Activated B cell treated with CpG ODN at 0.5 μM for 24 hours (primary cell): ENCODE measurements at regions not wholly inside any gene's neighbourhood (a gene's known extent, or its start where the extent isn't known, plus 50 kb on each side); places are given as distances from the start of the nearest gene placed in this dataset.

Experiments used
- ATAC-seq: fragments of 200-7000 bp; cut with Tn5 transposase; one replicate; pipeline ENCODE4 v1.10.0; 2021; ENCODE audit warnings: low read depth, mild to moderate bottlenecking, moderate library complexity
- CTCF ChIA-PET: fragments of 350-600 bp; sonication (Branson Sonifier 250); formaldehyde crosslinking; loops from one replicate; lab custom pipeline; 2021; ENCODE audit warnings: antibody characterized with exemption; lab: Charles Lee
- POLR2A ChIA-PET: fragments of 350-600 bp; sonication (Branson Sonifier 250); formaldehyde crosslinking; loops from one replicate; lab custom pipeline; 2021; ENCODE audit warnings: antibody characterized with exemption; lab: Charles Lee
- DNase-seq: peaks from one replicate; pipeline ENCODE4 v3.0.0; 2022
- H3K27ac Mint-ChIP-seq: one replicate; pipeline ENCODE4 v1.8.0; 2020; ENCODE audit warnings: mixed read lengths
- H3K27me3 Mint-ChIP-seq: one replicate; pipeline ENCODE4 v1.8.0; 2021; ENCODE audit warnings: mixed read lengths
- H3K36me3 Mint-ChIP-seq: one replicate; pipeline ENCODE4 v1.8.0; 2021; ENCODE audit warnings: low read depth, mixed read lengths
- H3K4me1 Mint-ChIP-seq: one replicate; pipeline ENCODE4 v1.8.0; 2021; ENCODE audit warnings: mixed read lengths
- H3K4me3 Mint-ChIP-seq: one replicate; pipeline ENCODE4 v1.8.0; 2020; ENCODE audit warnings: mild to moderate bottlenecking, mixed read lengths
- H3K9me3 Mint-ChIP-seq: one replicate; pipeline ENCODE4 v1.8.0; 2020; ENCODE audit warnings: mixed read lengths
- CTCF ChIP-seq: fragments of 200-600 bp; IDR thresholded peaks from one replicate; pipeline ENCODE4 v1.8.0; 2022; ENCODE audit warnings: antibody characterized with exemption, mild to moderate bottlenecking
- intact Hi-C: fragments of 100-400 bp; cut with micrococcal nuclease; formaldehyde crosslinking; loops from one replicate; pipeline ENCODE4 v1.15.1; 2024

GRCh38 chr22:35150183-35151107 lies 84.5 kb downstream of the ISX start:
- H3K27ac Mint-ChIP-seq = no peak overlapping the region
- no peaks in the 10 kb centered on the region for H3K9me3 Mint-ChIP-seq
- ChIA-PET POLR2A (no interaction called here), CTCF (interaction anchor here (0.6 to 2.3 kb wide), 8 partner anchors 9 to 1848 kb away, joined by 3 to 12 read pairs (median 6); no protein-coding TSS in a partner anchor)
- no peaks in the 10 kb centered on the region for H3K36me3 Mint-ChIP-seq
- no peak for TF ChIP-seq CTCF
- intact Hi-C loops = loop anchor here (5.0 to 10.0 kb wide), 2 partner anchors 736 to 1633 kb away; no protein-coding TSS in a partner anchor
- H3K4me3 Mint-ChIP-seq = no peak overlapping the region
- H3K4me1 Mint-ChIP-seq = peaks cover 3% of the 10 kb centered on the region
- DNase-seq (peak; percentile 44), ATAC-seq (peak; percentile 61)
- H3K27me3 Mint-ChIP-seq = peaks cover 29% of the 10 kb centered on the region

- H3K27me3 Mint-ChIP-seq = peaks cover 32% of the 10 kb centered on the region
- H3K4me1 Mint-ChIP-seq = peaks cover 3% of the 10 kb centered on the region
- no peak for TF ChIP-seq CTCF
Observed at GRCh38 chr22:35152316-35152715, 86.4 kb downstream of the ISX start.

GRCh38 chr22:35154937-35155387 lies 89.0 kb downstream of the ISX start:
- peaks cover 3% of the 10 kb centered on the region for H3K4me1 Mint-ChIP-seq
- TF ChIP-seq CTCF = no peak
- intact Hi-C loops = loop anchor here (5.0 to 10.0 kb wide), 3 partner anchors 740 to 1638 kb away; partner anchors contain the start of gene LARGE1
- no peak for ATAC-seq
- ChIA-PET POLR2A (no interaction called here), CTCF (interaction anchor here (1.4 kb wide), 1 partner anchor 14 kb away, joined by 3 read pairs; no protein-coding TSS in a partner anchor)
- H3K4me3 Mint-ChIP-seq = no peak overlapping the region
- DNase-seq = no peak
- peaks cover 35% of the 10 kb centered on the region for H3K27me3 Mint-ChIP-seq
- H3K9me3 Mint-ChIP-seq = no peaks in the 10 kb centered on the region
- no peak overlapping the region for H3K27ac Mint-ChIP-seq
- H3K36me3 Mint-ChIP-seq = no peaks in the 10 kb centered on the region

More at GRCh38 chr22:35152316-35152715, 86.4 kb downstream of the ISX start:
- ATAC-seq = no peak
- Mint-ChIP-seq H3K27ac (no peak overlapping the region), H3K4me3 (no peak overlapping the region), H3K36me3 (no peaks in the 10 kb centered on the region), H3K9me3 (no peaks in the 10 kb centered on the region)
- intact Hi-C loops = loop anchor here (5.0 to 10.0 kb wide), 2 partner anchors 738 to 1635 kb away; no protein-coding TSS in a partner anchor
- POLR2A ChIA-PET = no interaction called here
- DNase-seq = no peak
- CTCF ChIA-PET = no interaction called here

DNA sequence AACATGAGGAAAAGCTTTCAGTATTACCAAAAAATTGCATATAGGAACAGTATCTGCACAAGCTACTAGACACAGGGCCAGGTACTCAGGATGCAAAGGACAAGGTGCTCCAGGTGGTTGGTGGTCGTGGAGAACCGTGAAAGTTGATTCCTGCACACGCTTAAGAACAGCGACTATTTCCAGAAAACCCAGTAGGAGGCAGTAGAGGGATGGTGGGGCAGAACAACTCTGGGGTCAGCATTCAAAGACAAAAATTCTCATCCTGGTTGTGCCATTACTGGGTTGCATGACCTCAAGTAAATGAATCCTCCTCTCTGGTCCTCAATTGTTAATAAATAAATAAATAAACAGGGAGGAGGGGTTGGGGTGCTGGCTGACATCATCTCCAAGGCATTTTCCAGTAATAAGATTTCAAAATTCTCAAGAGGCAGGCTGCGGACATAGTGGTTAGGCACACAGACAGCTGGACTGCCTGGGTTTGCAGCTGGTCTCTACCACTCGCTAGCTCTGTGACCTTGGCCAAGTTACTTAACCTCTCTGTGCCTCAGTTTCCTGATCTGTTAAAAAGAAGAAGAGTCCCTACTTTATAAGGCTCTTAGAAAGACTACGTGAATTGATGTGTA lies 89.6 kb downstream of the ISX start:
- POLR2A ChIA-PET = no interaction called here
- DNase-seq = no peak
- H3K4me1 Mint-ChIP-seq = peaks cover under 1% of the 10 kb centered on the region

More for the DNA sequence above, 89.6 kb downstream of the ISX start:
- no peak for TF ChIP-seq CTCF
- no peak overlapping the region for H3K27ac Mint-ChIP-seq
- ATAC-seq = no peak
- intact Hi-C loops = loop anchor here (5.0 to 10.0 kb wide), 2 partner anchors 741 to 1233 kb away; partner anchors contain the start of gene LARGE1
- no peak overlapping the region for H3K4me3 Mint-ChIP-seq
- peaks cover 36% of the 10 kb centered on the region for H3K27me3 Mint-ChIP-seq
- H3K36me3 Mint-ChIP-seq = no peaks in the 10 kb centered on the region
- H3K9me3 Mint-ChIP-seq = no peaks in the 10 kb centered on the region
- CTCF ChIA-PET = interaction anchor here (1.4 kb wide), 1 partner anchor 14 kb away, joined by 3 read pairs; no protein-coding TSS in a partner anchor
